ENCODE measurements at regions not wholly inside any gene's neighbourhood (a gene's known extent, or its start where the extent isn't known, plus 50 kb on each side); places are given as distances from the start of the nearest gene placed in this dataset.

DNA sequence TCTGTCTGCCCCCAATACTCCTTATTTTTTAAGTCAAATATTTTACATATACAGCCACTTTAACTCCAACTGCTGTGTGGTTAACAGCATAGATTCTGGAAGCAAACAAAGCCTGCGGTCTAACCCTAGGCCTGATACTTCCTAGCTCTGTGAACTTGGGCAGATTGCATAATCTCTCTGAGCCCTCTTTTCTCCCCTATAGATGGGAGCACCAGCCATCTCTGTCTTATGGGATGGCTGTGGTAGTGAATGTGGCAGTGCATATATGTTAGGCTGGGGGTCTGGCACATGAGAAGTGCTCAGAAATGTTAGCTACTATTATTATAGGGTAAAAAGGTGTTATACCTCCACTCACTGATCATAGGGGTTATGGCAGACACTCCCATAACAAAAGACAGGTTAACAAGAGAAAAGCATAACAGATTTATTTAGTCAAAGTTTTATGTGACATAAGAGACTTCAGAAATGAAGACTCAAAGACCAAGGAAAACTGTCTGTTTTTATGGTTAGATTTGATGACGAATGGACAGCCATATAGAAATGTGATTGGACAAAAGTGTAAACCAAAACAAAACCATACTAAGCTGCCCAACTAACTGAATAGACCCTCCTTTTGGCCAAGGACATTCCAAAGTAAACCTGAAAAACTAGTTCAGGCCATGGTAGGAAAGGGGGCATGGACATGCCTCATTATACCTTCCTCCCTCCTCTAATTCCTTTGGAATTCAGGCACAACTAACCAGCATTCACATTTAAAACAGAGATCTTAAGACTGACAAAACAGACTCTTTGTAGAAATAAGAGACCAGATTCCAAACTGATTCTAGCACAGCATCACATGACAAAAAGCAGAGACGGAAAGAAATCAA, 53.9 kb upstream of the DAZL start:
- Mint-ChIP-seq H3K9me3 (peaks cover 36% of the 10 kb centered on the region), H3K4me3 (no peak overlapping the region), H3K27ac (peak overlapping the region; percentile 76; the same call in 1 of the 2 replicates), H3K27me3 (ENCODE audit: insufficient read depth, low read depth, poor library complexity) (peaks cover 3% of the 10 kb centered on the region), H3K36me3 (ENCODE audit: low read depth) (peaks cover 57% of the 10 kb centered on the region), H3K4me1 (peaks cover 51% of the 10 kb centered on the region)
- Histone ChIP-seq H3K4me2 (peak overlapping the region; percentile 24), H3K36me3 (ENCODE audit: insufficient read depth) (peaks cover 7% of the 10 kb centered on the region; the same call in 1 of the 2 replicates), H3K4me3 (no peak overlapping the region), H3K9me2 (ENCODE audit: insufficient read depth) (0 out of 2 replicates have a peak, but pooled peaks cover 3% of the 10 kb centered on the region), H4K20me1 (replicated peaks; ENCODE audit: insufficient read depth) (no peaks in the 10 kb centered on the region), H3F3A (replicated peaks; ENCODE audit: low read depth) (no peaks in the 10 kb centered on the region), H3K27me3 (ENCODE audit: insufficient read depth) (no peaks in the 10 kb centered on the region), H3K79me2 (replicated peaks; ENCODE audit: insufficient read depth) (peaks cover 16% of the 10 kb centered on the region), H2AFZ (no peak overlapping the region), H3K4me1 (ENCODE audit: insufficient read depth) (peaks cover 48% of the 10 kb centered on the region), H3K27ac (ENCODE audit: low read depth) (peak overlapping the region; percentile 96)
- TF ChIP-seq NANOG (IDR thresholded peaks at IDR 0.05; ENCODE audit: borderline replicate concordance) (peak; percentile 75; the same call in 1 of the 2 replicates), POLR2AphosphoS5 (IDR thresholded peaks at IDR 0.05; ENCODE audit: low read depth) (0 out of 2 replicates have a peak, but pooled peaks have one; percentile 26), EZH2 (IDR thresholded peaks at IDR 0.05; ENCODE audit: low read depth, unreplicated experiment) (no peak), ZNF331 (CRISPR knock-in tag; IDR thresholded peaks at IDR 0.05; ENCODE audit: low read depth) (no peak), STAT1 (IDR thresholded peaks at IDR 0.05; ENCODE audit: unreplicated experiment) (no peak)
- ATAC-seq (peak; percentile 23), DNase-seq (ENCODE audit: low spot score) (peak; percentile 80)

DNA sequence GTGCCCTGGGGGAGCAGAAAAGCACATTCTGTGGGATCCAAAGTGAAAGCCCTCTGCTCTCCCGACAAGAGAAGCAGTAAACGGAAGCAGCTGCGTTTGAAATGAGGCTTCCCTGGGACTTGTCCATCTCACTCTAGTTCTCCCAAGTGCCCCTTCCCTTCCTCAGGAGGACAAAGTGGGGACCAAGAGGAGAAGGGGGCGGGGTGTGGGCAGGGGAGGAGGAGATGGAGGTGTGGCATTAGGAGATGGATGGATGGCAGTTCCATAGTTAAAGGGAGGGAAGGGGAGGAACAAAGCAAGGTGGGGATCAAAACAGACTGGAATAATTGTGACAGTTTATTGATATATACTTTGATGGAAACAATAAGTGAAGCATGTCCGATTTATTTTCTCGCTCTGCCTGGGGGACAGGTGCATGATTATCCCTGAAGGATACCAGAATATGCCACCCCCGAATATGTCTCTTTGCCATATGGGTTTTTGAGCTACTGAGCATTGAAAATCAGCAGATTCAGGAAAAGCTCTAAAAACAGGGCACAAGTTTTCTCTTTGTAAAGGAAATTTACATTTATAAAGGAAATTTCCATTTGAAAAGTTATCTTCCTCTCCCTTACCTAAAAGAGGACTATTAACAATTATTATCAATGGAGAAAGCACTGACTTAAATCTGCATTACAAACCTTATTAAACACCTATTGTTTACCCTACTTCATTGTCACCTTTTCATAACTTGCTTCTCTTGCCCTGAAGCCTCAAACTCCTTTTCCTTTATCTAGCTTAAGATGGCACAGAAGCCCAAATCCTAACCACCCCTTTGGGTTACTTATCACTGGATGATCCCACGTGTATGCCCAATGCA, 58.9 kb upstream of the DAZL start:
- peaks cover 41% of the 10 kb centered on the region for H3K4me1 ChIP-seq (ENCODE audit: insufficient read depth)
- no peak overlapping the region for H3K4me3 Mint-ChIP-seq
- H3K27me3 Mint-ChIP-seq (ENCODE audit: insufficient read depth, low read depth, poor library complexity) = peaks cover 8% of the 10 kb centered on the region
- peaks cover 39% of the 10 kb centered on the region for H3K9me3 Mint-ChIP-seq
- peak; percentile 86 for ATAC-seq
- peaks cover 7% of the 10 kb centered on the region for H3F3A ChIP-seq (replicated peaks; ENCODE audit: low read depth)
- 0 out of 2 replicates have a peak overlapping the region, but pooled peaks have one; percentile 7 for H3K4me3 ChIP-seq
- H3K27ac ChIP-seq (ENCODE audit: low read depth) = peak overlapping the region; percentile 94
- peak; percentile 79 for DNase-seq (ENCODE audit: low spot score)
- peak overlapping the region; percentile 38; the same call in 1 of the 2 replicates for H3K27ac Mint-ChIP-seq
- H4K20me1 ChIP-seq (replicated peaks; ENCODE audit: insufficient read depth) = no peaks in the 10 kb centered on the region
- H3K27me3 ChIP-seq (ENCODE audit: insufficient read depth) = no peaks in the 10 kb centered on the region
- H3K36me3 Mint-ChIP-seq (ENCODE audit: low read depth) = peaks cover 60% of the 10 kb centered on the region
- peaks cover 37% of the 10 kb centered on the region for H3K79me2 ChIP-seq (replicated peaks; ENCODE audit: insufficient read depth)
- H3K4me1 Mint-ChIP-seq = peaks cover 29% of the 10 kb centered on the region
- H3K9me2 ChIP-seq (ENCODE audit: insufficient read depth) = peaks cover 8% of the 10 kb centered on the region; the same call in 1 of the 2 replicates
- H2AFZ ChIP-seq = no peak overlapping the region
- H3K36me3 ChIP-seq (ENCODE audit: insufficient read depth) = peaks cover 7% of the 10 kb centered on the region; the same call in 1 of the 2 replicates
- peak overlapping the region; percentile 12; the same call in 1 of the 2 replicates for H3K4me2 ChIP-seq
- TF ChIP-seq, protein P1, sequence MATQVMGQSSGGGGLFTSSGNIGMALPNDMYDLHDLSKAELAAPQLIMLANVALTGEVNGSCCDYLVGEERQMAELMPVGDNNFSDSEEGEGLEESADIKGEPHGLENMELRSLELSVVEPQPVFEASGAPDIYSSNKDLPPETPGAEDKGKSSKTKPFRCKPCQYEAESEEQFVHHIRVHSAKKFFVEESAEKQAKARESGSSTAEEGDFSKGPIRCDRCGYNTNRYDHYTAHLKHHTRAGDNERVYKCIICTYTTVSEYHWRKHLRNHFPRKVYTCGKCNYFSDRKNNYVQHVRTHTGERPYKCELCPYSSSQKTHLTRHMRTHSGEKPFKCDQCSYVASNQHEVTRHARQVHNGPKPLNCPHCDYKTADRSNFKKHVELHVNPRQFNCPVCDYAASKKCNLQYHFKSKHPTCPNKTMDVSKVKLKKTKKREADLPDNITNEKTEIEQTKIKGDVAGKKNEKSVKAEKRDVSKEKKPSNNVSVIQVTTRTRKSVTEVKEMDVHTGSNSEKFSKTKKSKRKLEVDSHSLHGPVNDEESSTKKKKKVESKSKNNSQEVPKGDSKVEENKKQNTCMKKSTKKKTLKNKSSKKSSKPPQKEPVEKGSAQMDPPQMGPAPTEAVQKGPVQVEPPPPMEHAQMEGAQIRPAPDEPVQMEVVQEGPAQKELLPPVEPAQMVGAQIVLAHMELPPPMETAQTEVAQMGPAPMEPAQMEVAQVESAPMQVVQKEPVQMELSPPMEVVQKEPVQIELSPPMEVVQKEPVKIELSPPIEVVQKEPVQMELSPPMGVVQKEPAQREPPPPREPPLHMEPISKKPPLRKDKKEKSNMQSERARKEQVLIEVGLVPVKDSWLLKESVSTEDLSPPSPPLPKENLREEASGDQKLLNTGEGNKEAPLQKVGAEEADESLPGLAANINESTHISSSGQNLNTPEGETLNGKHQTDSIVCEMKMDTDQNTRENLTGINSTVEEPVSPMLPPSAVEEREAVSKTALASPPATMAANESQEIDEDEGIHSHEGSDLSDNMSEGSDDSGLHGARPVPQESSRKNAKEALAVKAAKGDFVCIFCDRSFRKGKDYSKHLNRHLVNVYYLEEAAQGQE (IDR thresholded peaks at IDR 0.05; ENCODE audit: unreplicated experiment) = no peak
- TF ChIP-seq, protein P2, sequence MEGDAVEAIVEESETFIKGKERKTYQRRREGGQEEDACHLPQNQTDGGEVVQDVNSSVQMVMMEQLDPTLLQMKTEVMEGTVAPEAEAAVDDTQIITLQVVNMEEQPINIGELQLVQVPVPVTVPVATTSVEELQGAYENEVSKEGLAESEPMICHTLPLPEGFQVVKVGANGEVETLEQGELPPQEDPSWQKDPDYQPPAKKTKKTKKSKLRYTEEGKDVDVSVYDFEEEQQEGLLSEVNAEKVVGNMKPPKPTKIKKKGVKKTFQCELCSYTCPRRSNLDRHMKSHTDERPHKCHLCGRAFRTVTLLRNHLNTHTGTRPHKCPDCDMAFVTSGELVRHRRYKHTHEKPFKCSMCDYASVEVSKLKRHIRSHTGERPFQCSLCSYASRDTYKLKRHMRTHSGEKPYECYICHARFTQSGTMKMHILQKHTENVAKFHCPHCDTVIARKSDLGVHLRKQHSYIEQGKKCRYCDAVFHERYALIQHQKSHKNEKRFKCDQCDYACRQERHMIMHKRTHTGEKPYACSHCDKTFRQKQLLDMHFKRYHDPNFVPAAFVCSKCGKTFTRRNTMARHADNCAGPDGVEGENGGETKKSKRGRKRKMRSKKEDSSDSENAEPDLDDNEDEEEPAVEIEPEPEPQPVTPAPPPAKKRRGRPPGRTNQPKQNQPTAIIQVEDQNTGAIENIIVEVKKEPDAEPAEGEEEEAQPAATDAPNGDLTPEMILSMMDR (conservative IDR thresholded peaks at IDR 0.05; ENCODE audit: low read depth in 2 of 2) = no peak
- no peak for TF ChIP-seq STAT1 (IDR thresholded peaks at IDR 0.05; ENCODE audit: unreplicated experiment)
- no peak for TF ChIP-seq EZH2phosphoT487 (IDR thresholded peaks at IDR 0.05; ENCODE audit: unreplicated experiment)
- TF ChIP-seq NANOG (IDR thresholded peaks at IDR 0.05; ENCODE audit: borderline replicate concordance) = peak; percentile 98
- TF ChIP-seq JUNB (IDR thresholded peaks at IDR 0.05; ENCODE audit: unreplicated experiment) = no peak
- TF ChIP-seq POLR2AphosphoS5 (IDR thresholded peaks at IDR 0.05; ENCODE audit: low read depth) = peak; percentile 49; the same call in 1 of the 2 replicates
- TF ChIP-seq, protein P3, sequence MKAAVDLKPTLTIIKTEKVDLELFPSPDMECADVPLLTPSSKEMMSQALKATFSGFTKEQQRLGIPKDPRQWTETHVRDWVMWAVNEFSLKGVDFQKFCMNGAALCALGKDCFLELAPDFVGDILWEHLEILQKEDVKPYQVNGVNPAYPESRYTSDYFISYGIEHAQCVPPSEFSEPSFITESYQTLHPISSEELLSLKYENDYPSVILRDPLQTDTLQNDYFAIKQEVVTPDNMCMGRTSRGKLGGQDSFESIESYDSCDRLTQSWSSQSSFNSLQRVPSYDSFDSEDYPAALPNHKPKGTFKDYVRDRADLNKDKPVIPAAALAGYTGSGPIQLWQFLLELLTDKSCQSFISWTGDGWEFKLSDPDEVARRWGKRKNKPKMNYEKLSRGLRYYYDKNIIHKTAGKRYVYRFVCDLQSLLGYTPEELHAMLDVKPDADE (IDR thresholded peaks at IDR 0.05) = no peak
- no peak for TF ChIP-seq ZNF331 (CRISPR knock-in tag; IDR thresholded peaks at IDR 0.05; ENCODE audit: low read depth)

Measured in GM23338 (cell line).